Peyer's patch (tissue), 4 donors: ENCODE measurements at regions not wholly inside any gene's neighbourhood (a gene's known extent, or its start where the extent isn't known, plus 50 kb on each side); places are given as distances from the start of the nearest gene placed in this dataset.
A peak's percentile ranks its signal among the peaks of the same experiment; 100 is the strongest.

ENCODE experiments used
- POLR2A ChIP-seq, 2 donors: fragments of 450-650 bp; IDR thresholded peaks; one replicate each; pipeline ENCODE4 v1.5.1; 2017; ENCODE audit warnings: antibody characterized with exemption in 2 of 2, mild to moderate bottlenecking in 2 of 2, moderate library complexity in 2 of 2
- TF ChIP-seq, protein P1 (sequence below), 6 experiments: fragments of 450-650 bp in 4 of 6; fragments of 200-600 bp in 2 of 6; sonication (generic) in 1 of 6; IDR thresholded peaks; one replicate each; pipeline ENCODE4 v1.5.1; 2017 to 2019; ENCODE audit warnings: antibody characterized with exemption in 6 of 6, mild to moderate bottlenecking in 3 of 6, moderate library complexity in 1 of 6

- TF ChIP-seq, protein P1, sequence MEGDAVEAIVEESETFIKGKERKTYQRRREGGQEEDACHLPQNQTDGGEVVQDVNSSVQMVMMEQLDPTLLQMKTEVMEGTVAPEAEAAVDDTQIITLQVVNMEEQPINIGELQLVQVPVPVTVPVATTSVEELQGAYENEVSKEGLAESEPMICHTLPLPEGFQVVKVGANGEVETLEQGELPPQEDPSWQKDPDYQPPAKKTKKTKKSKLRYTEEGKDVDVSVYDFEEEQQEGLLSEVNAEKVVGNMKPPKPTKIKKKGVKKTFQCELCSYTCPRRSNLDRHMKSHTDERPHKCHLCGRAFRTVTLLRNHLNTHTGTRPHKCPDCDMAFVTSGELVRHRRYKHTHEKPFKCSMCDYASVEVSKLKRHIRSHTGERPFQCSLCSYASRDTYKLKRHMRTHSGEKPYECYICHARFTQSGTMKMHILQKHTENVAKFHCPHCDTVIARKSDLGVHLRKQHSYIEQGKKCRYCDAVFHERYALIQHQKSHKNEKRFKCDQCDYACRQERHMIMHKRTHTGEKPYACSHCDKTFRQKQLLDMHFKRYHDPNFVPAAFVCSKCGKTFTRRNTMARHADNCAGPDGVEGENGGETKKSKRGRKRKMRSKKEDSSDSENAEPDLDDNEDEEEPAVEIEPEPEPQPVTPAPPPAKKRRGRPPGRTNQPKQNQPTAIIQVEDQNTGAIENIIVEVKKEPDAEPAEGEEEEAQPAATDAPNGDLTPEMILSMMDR (IDR thresholded peaks at IDR 0.05): peak in 3 of 6 experiments; percentile 31 to 43 (median 35)
- TF ChIP-seq POLR2A (IDR thresholded peaks at IDR 0.05): no peak
Observed at GRCh38 chr2:16104315-16104948, 164.1 kb downstream of the MYCN start.
